ENCODE measurements at regions not wholly inside any gene's neighbourhood (a gene's known extent, or its start where the extent isn't known, plus 50 kb on each side); places are given as distances from the start of the nearest gene placed in this dataset.

DNA sequence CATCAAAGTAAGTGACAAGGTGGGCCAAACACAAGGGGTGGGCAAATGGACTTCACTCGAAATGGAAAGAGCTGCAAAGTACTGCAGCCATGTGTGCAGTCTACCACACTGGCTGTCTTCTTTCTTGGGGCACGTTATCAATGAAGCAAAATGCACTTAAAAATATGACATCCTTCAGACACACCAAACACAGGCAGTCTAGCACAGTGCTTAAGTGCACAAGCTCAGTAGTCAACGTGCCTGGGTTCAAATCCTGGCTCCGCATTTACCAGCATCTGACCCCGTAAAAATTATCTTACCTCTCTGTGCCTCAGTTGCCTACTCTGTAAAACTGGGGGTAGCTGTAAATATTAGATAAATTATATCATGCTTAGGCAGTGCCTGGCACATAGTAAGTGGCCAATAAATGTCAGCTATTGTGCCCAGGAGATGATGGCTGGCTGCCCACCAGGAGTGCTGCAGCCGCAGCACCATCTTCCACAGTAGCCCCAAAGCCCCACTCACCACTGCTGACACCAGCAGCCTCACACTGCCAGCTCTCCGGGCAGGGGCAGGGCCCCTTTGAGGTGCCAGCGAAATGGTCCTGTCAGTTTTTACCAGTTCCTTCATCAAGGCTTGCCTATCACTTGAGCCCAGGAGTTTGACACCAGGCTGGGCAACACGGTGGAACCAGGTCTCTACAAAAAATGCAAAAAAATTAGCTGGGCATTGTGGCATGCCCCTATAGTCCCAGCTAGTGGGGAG, 121.8 kb upstream of the SLC1A4 start:
- no peak for DNase-seq (ENCODE audit: low read depth)
- H3K4me3 ChIP-seq (replicated peaks; ENCODE audit: low read depth, low read length) = no peak overlapping the region
- TF ChIP-seq CTCF (IDR thresholded peaks at IDR 0.05; ENCODE audit: low read length, missing control alignments) = no peak

GRCh38 chr2:64869126-64869525, 120.1 kb upstream of the SLC1A4 start:
- TF ChIP-seq CTCF (IDR thresholded peaks at IDR 0.05; ENCODE audit: low read length, missing control alignments) = no peak
- DNase-seq (ENCODE audit: low read depth) = no peak
- H3K4me3 ChIP-seq (replicated peaks; ENCODE audit: low read depth, low read length) = no peak overlapping the region

- peak; percentile 84 for TF ChIP-seq CTCF (IDR thresholded peaks at IDR 0.05; ENCODE audit: low read length, missing control alignments)
- peak; percentile 55 for DNase-seq (ENCODE audit: low read depth)
- no peak overlapping the region for H3K4me3 ChIP-seq (replicated peaks; ENCODE audit: low read depth, low read length)
These were observed 115.7 kb upstream of the SLC1A4 start for GRCh38 chr2:64873472-64873924.

- TF ChIP-seq CTCF (IDR thresholded peaks at IDR 0.05; ENCODE audit: low read length, missing control alignments) = no peak
- no peak overlapping the region for H3K4me3 ChIP-seq (replicated peaks; ENCODE audit: low read depth, low read length)
- no peak for DNase-seq (ENCODE audit: low read depth)
These were observed 114.6 kb upstream of the SLC1A4 start for GRCh38 chr2:64874593-64874992.

GRCh38 chr2:64875368-64875767, 113.8 kb upstream of the SLC1A4 start:
- no peak for DNase-seq (ENCODE audit: low read depth)
- no peak overlapping the region for H3K4me3 ChIP-seq (replicated peaks; ENCODE audit: low read depth, low read length)
- no peak for TF ChIP-seq CTCF (IDR thresholded peaks at IDR 0.05; ENCODE audit: low read length, missing control alignments)

GRCh38 chr2:64876137-64876647, 113.0 kb upstream of the SLC1A4 start:
- no peak for TF ChIP-seq CTCF (IDR thresholded peaks at IDR 0.05; ENCODE audit: low read length, missing control alignments)
- peak; percentile 90 for DNase-seq (ENCODE audit: low read depth)
- H3K4me3 ChIP-seq (replicated peaks; ENCODE audit: low read depth, low read length) = no peak overlapping the region

DNA sequence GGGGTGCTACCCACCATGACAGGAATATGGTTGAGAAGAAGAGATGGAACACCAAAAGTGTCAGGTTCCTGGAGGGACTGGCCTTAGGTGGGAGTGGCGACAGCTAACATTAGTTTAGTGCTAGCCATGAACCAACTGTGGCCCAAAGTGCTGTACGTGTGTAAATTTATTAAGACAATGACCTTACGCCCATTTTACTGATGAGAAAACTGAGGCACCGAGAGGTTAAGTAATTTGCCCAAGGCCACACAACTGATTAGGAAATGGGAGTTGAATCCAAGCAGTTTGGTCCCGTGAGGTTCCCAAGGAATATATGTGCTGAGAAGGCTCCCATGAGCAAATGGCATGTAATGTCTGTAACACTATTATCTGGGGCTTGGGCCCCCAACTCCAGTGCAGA, 109.5 kb upstream of the SLC1A4 start:
- DNase-seq (ENCODE audit: low read depth) = no peak
- H3K4me3 ChIP-seq (replicated peaks; ENCODE audit: low read depth, low read length) = no peak overlapping the region
- TF ChIP-seq CTCF (IDR thresholded peaks at IDR 0.05; ENCODE audit: low read length, missing control alignments) = no peak

All from fibroblast of pulmonary artery (primary cell).